Adrenal gland (tissue), 9 donors: ENCODE measurements at regions not wholly inside any gene's neighbourhood (a gene's known extent, or its start where the extent isn't known, plus 50 kb on each side); places are given as distances from the start of the nearest gene placed in this dataset.

Source experiments
- DNase-seq, 7 donors: peaks; one replicate each; pipeline ENCODE4 v3.0.0-alpha.2; 2019 to 2020
- H3K27ac ChIP-seq, 5 donors: fragments of 200-600 bp; sonication (generic) in 4 of 5; 1 replicate in 3 of 5; 2 replicates in 2 of 5; pipeline versions ENCODE4 v1.5.1 to v1.8.0; 2016 to 2020; ENCODE audit warnings: mild to moderate bottlenecking in 1 of 5
- H3K27me3 ChIP-seq: fragments of 200-600 bp; 2 replicates; pipeline ENCODE4 v1.8.0; 2021
- H3K36me3 ChIP-seq, 2 donors: fragments of 200-600 bp; replicated peaks in 1 of 2; 1 replicate in 1 of 2; 2 replicates in 1 of 2; pipeline versions ENCODE4 v1.5.1 to v1.8.0; 2018 to 2022
- H3K4me1 ChIP-seq, 2 donors: fragments of 200-600 bp; replicated peaks in 1 of 2; 1 replicate in 1 of 2; 2 replicates in 1 of 2; pipeline versions ENCODE4 v1.5.1 to v1.8.0; 2018 to 2021
- H3K4me3 ChIP-seq, 4 donors: fragments of 200-600 bp; sonication (generic) in 3 of 4; one replicate each; pipeline ENCODE4 v1.5.1; 2016 to 2018
- H3K9me3 ChIP-seq, 3 donors: fragments of 200-600 bp; sonication (generic) in 1 of 3; replicated peaks in 1 of 3; 1 replicate in 2 of 3; 2 replicates in 1 of 3; pipeline versions ENCODE4 v1.5.1 to v1.8.0; 2016 to 2021
- POLR2A ChIP-seq, 2 donors: fragments of 450-650 bp; IDR thresholded peaks; one replicate each; pipeline ENCODE4 v1.6.1; 2017; ENCODE audit warnings: antibody characterized with exemption in 2 of 2, mild to moderate bottlenecking in 2 of 2, moderate library complexity in 1 of 2
- WGBS, 4 donors: extraction: QIAGEN DNeasy Blood & Tissue Kit in 2 of 4; methylation state at CpG; one replicate each; pipeline versions ENCODE4 v1.1.5 to v1.1.7; 2013 to 2017; 5-methylcytosine and 5-hydroxymethylcytosine counted together
- intact Hi-C, 2 donors: fragments of 100-400 bp; cut with DNase I; formaldehyde crosslinking; loops; one replicate each; pipeline versions ENCODE4 v1.14.1 to v1.15.0; 2022 to 2023
- TF ChIP-seq, protein P1 (sequence below), 6 experiments: fragments of 450-650 bp in 4 of 6; fragments of 200-600 bp in 2 of 6; sonication (generic) in 1 of 6; IDR thresholded peaks; 1 replicate in 5 of 6; 2 replicates in 1 of 6; pipeline versions ENCODE4 v1.5.1 to v1.8.0; 2016 to 2021; ENCODE audit warnings: antibody characterized with exemption in 6 of 6, mild to moderate bottlenecking in 2 of 6, moderate library complexity in 1 of 6
- donor health status: healthy with polysubstance abuse.
- donor health status: Bipolar disorder and iron deficiency.
- donor health status: DM: yes; HTN: yes; CAD: no.
- donor health status: DM: no; HTN: no; CAD: no.
- donor health status: DM: no; HTN: no; CAD: no.

- TF ChIP-seq, protein P1, sequence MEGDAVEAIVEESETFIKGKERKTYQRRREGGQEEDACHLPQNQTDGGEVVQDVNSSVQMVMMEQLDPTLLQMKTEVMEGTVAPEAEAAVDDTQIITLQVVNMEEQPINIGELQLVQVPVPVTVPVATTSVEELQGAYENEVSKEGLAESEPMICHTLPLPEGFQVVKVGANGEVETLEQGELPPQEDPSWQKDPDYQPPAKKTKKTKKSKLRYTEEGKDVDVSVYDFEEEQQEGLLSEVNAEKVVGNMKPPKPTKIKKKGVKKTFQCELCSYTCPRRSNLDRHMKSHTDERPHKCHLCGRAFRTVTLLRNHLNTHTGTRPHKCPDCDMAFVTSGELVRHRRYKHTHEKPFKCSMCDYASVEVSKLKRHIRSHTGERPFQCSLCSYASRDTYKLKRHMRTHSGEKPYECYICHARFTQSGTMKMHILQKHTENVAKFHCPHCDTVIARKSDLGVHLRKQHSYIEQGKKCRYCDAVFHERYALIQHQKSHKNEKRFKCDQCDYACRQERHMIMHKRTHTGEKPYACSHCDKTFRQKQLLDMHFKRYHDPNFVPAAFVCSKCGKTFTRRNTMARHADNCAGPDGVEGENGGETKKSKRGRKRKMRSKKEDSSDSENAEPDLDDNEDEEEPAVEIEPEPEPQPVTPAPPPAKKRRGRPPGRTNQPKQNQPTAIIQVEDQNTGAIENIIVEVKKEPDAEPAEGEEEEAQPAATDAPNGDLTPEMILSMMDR (IDR thresholded peaks at IDR 0.05): no peak
- Histone ChIP-seq H3K36me3 (no peaks in the 10 kb centered on the region), H3K9me3 (no peaks in the 10 kb centered on the region), H3K27me3 (no peaks in the 10 kb centered on the region), H3K4me1 (no peaks in the 10 kb centered on the region), H3K4me3 (no peak overlapping the region), H3K27ac (no peak overlapping the region)
- DNase-seq: no peak
- intact Hi-C loops: no loop called here
Measured at GRCh38 chr1:96340686-96341085, 380.9 kb upstream of the PTBP2 start.

DNA sequence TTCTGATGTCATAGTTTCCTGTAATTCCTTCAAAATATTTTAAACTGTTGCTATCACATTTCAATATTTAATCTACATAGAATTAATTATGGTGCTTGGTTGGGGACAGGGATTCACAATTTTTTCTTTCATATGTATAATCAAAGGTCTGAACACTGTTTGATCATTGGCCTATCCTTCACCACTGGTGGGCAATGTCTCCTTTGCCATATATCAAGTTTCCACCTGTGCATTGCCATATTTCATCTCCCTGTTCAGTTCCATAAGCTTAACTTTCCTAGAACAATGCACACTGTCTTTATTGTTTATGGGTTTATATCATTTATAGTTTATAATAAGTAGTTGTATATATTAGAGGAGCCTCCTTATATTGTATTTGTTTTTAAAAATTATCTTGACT lies 374.9 kb upstream of the PTBP2 start:
- TF ChIP-seq POLR2A (IDR thresholded peaks at IDR 0.05): no peak
- TF ChIP-seq, protein P1 (IDR thresholded peaks at IDR 0.05): no peak
- Histone ChIP-seq H3K4me3 (no peak overlapping the region), H3K36me3 (no peaks in the 10 kb centered on the region), H3K9me3 (no peaks in the 10 kb centered on the region), H3K4me1 (no peaks in the 10 kb centered on the region), H3K27ac (no peak overlapping the region), H3K27me3 (no peaks in the 10 kb centered on the region)
- DNase-seq: no peak
- intact Hi-C loops: no loop called here

GRCh38 chr1:96349896-96350295 lies 371.7 kb upstream of the PTBP2 start:
- TF ChIP-seq, protein P1 (IDR thresholded peaks at IDR 0.05): no peak
- TF ChIP-seq POLR2A (IDR thresholded peaks at IDR 0.05): no peak
- no peak for DNase-seq
- 92 to 95% (median 93%) methylated on average over 4 of the region's 4 CpGs for whole genome bisulfite sequencing, 4 donors
- Histone ChIP-seq H3K4me3 (no peak overlapping the region), H3K27ac (no peak overlapping the region), H3K9me3 (no peaks in the 10 kb centered on the region), H3K36me3 (no peaks in the 10 kb centered on the region), H3K4me1 (no peaks in the 10 kb centered on the region), H3K27me3 (no peaks in the 10 kb centered on the region)
- intact Hi-C loops: no loop called here

DNA sequence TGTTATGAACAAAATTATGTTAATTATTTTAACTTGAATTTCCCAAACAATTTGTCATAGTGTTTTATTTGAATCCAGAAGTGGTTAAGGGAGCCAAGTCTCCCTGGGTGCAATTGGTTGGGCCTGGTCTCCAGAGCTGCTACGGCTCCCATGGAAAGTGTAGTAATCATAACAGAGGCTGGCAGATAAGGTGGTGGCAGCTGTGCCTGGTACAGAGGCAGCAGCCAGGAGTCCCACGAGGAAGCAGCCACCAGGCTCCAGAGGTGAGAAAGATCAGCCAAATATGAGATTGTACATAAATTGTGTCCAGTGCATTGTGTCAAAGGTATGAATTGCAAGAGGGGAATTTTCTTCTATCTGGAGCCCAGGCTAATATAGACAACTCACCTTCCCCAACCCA lies 368.9 kb upstream of the PTBP2 start:
- Histone ChIP-seq H3K4me1 (no peaks in the 10 kb centered on the region), H3K9me3 (no peaks in the 10 kb centered on the region), H3K4me3 (no peak overlapping the region), H3K36me3 (no peaks in the 10 kb centered on the region), H3K27me3 (no peaks in the 10 kb centered on the region), H3K27ac (no peak overlapping the region)
- WGBS, 4 donors: 75 to 90% (median 81%) methylated on average over 2 of the region's 2 CpGs
- TF ChIP-seq, protein P1 (IDR thresholded peaks at IDR 0.05): no peak
- no peak for TF ChIP-seq POLR2A (IDR thresholded peaks at IDR 0.05)
- DNase-seq: no peak
- intact Hi-C loops: no loop called here
